ENCODE measurements at regions not wholly inside any gene's neighbourhood (a gene's known extent, or its start where the extent isn't known, plus 50 kb on each side); places are given as distances from the start of the nearest gene placed in this dataset.
"Not testable (repeated sequence)": the region's sequence is repeated elsewhere in the genome, so short reads cannot be mapped to it uniquely, and the experiment has no call there.

DNA sequence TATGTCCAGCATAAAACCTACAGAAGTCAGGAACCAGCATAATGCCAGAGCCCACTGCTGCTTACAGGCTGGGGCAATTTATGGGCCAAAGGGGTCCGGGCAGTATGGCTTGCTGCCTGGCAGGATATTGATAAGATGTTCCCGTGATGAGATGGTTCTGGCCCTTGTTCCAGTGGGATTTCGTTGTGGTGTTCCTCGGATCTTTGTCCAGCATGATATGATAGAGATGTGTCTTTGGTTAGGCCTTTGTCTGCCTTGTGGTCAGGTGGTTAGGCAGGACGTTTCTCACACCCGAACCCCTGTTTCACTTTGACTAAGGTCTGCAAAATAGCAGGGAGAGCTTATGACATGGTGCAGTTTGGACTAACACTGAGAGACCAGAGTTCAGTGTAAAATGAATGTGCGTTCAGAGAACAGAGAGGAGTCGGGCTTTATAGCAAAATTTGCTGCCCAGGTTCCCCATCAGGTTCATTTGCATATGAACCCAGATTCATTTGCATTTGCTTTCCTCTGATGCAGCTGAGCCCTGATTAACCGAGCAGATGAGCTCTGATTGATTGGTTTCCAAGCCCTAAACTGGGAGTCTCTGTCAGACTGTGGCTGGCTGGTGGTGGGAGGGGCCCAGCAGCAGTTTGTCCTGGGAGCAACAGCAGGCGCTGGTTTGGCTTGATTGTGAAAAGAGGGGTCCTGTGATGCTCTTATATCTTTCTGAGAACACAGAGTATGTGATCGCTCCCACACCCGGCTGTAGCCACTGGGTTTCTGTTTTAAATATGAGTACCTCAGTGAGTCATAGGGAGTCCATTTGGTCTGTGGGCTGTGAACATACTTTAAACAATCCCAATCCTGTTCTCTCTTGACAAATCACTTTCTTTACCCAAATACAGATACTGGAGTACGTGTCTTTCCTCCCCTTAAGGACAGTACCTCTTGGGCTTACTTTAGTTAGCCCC is 156.3 kb upstream of the PZP start:
- H3K4me3 ChIP-seq (ENCODE audit: low read depth, low read length): peak overlapping the region; percentile 35; the same call in 1 of the 2 replicates
- H3K27me3 ChIP-seq (ENCODE audit: control insufficient read depth, insufficient read depth, low read length): peaks cover 14% of the 10 kb centered on the region
- no peaks in the 10 kb centered on the region for H3K9me3 ChIP-seq (ENCODE audit: control insufficient read depth, insufficient read depth, low read length)
- no peak overlapping the region for H3K27ac ChIP-seq (ENCODE audit: low read depth, low read length)
- TF ChIP-seq, protein P1, sequence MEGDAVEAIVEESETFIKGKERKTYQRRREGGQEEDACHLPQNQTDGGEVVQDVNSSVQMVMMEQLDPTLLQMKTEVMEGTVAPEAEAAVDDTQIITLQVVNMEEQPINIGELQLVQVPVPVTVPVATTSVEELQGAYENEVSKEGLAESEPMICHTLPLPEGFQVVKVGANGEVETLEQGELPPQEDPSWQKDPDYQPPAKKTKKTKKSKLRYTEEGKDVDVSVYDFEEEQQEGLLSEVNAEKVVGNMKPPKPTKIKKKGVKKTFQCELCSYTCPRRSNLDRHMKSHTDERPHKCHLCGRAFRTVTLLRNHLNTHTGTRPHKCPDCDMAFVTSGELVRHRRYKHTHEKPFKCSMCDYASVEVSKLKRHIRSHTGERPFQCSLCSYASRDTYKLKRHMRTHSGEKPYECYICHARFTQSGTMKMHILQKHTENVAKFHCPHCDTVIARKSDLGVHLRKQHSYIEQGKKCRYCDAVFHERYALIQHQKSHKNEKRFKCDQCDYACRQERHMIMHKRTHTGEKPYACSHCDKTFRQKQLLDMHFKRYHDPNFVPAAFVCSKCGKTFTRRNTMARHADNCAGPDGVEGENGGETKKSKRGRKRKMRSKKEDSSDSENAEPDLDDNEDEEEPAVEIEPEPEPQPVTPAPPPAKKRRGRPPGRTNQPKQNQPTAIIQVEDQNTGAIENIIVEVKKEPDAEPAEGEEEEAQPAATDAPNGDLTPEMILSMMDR (IDR thresholded peaks at IDR 0.05; ENCODE audit: low read depth, low read length): no peak
- ChIA-PET POLR2A (no interaction called here), CTCF (interaction anchor here (1.4 to 1.7 kb wide), 2 partner anchors 33 to 344 kb away, joined by 4 read pairs; no protein-coding TSS in a partner anchor)
- DNase-seq (ENCODE audit: low read depth, low spot score): peak; percentile 57

DNA sequence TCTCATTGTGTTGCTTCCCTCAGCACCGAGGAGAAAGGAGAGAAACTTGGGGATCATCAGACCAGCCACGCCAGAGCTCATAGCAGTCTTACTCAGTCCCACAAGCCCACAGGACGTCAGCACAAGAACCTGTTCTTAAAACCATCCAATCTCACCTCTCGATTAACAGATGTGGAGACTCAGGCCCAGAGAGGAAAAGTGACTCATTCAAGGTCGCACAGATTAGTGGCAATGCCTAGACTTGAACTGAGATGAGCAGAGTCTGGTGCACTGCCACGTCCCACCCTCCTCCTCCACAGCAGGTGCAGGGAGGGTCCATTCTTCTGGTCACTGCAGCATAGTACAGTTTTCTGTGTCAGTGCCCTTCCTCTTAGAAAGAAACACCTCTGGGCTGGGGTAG is 154.9 kb upstream of the PZP start:
- Histone ChIP-seq H3K9me3 (ENCODE audit: control insufficient read depth, insufficient read depth, low read length) (no peaks in the 10 kb centered on the region), H3K4me3 (ENCODE audit: low read depth, low read length) (no peak overlapping the region), H3K27me3 (ENCODE audit: control insufficient read depth, insufficient read depth, low read length) (peaks cover 14% of the 10 kb centered on the region), H3K27ac (ENCODE audit: low read depth, low read length) (no peak overlapping the region)
- TF ChIP-seq, protein P1 (IDR thresholded peaks at IDR 0.05; ENCODE audit: low read depth, low read length): no peak
- ChIA-PET POLR2A (no interaction called here), CTCF (interaction anchor here (1.7 kb wide), 1 partner anchor 31 kb away, joined by 4 read pairs; no protein-coding TSS in a partner anchor)
- no peak for DNase-seq (ENCODE audit: low read depth, low spot score)

DNA sequence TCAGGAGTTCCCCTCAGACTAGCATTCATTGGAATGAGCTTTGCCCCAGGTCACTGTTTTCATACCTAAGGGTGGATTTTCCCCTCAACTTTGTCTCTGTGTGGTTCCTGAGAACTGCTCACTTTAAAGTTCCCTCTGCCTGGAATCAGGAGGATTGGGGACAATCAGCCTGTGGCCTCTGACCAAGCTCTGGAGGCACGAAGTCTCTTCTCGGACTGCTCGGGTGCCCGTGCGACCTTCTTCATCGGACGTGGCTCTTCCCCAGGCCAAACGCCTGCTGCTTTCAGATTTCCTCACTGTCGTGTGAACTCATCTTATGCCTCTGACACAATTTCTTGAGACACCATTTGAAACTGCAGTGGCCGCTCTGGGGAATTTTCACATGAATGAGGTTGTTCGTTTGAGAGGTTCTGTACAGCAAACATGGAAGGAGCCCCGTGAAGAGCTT is 153.7 kb upstream of the PZP start:
- Histone ChIP-seq H3K9me3 (ENCODE audit: control insufficient read depth, insufficient read depth, low read length) (no peaks in the 10 kb centered on the region), H3K4me3 (ENCODE audit: low read depth, low read length) (no peak overlapping the region), H3K27ac (ENCODE audit: low read depth, low read length) (no peak overlapping the region), H3K27me3 (ENCODE audit: control insufficient read depth, insufficient read depth, low read length) (peaks cover 11% of the 10 kb centered on the region)
- CTCF ChIA-PET: interaction anchor here (1.5 kb wide), 1 partner anchor 107 kb away, joined by 4 read pairs; no protein-coding TSS in a partner anchor
- DNase-seq (ENCODE audit: low read depth, low spot score): no peak
- TF ChIP-seq, protein P1 (IDR thresholded peaks at IDR 0.05; ENCODE audit: low read depth, low read length): no peak
- POLR2A ChIA-PET: no interaction called here

DNA sequence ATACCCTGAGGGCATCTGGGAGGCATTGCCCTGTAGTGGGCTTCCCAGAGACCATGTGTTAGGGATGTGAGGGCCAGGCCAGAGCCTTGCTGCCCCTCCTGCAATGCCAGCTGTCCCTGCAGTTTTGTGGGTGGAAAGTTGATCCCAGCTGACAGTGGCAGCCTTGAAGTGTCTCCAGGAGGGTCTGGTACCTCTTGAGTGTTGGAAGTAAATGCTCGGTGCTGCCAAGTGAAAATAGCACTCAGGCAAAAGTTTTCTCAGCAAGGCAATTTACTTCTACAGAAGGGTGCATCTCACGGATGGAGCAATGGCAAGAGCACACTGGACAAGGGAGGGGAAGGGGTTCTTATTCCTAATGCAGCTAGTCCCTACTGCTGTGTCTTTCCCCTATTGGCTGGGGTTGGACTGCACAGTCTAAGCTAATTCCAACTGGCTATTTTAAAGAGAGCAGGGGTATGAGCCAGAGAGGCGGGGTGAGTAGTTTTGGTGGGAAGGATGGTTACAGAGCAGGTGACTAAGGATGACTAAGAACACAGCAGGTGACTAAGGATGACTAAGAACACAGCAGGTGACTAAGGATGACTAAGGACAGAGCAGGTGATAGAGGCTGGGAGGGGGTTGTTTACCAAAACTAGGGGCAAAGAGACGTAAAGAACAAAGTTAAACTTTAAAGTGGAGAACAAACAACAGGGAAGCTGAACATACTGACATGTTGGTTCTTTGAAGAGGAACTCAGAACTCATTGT is 146.0 kb upstream of the PZP start:
- H3K27ac ChIP-seq (ENCODE audit: low read depth, low read length); POLR2A ChIA-PET; DNase-seq (ENCODE audit: low read depth, low spot score); CTCF ChIA-PET; H3K27me3 ChIP-seq (ENCODE audit: control insufficient read depth, insufficient read depth, low read length); H3K4me3 ChIP-seq (ENCODE audit: low read depth, low read length): not testable (repeated sequence)
- peaks cover 20% of the 10 kb centered on the region for H3K9me3 ChIP-seq (ENCODE audit: control insufficient read depth, insufficient read depth, low read length)

DNA sequence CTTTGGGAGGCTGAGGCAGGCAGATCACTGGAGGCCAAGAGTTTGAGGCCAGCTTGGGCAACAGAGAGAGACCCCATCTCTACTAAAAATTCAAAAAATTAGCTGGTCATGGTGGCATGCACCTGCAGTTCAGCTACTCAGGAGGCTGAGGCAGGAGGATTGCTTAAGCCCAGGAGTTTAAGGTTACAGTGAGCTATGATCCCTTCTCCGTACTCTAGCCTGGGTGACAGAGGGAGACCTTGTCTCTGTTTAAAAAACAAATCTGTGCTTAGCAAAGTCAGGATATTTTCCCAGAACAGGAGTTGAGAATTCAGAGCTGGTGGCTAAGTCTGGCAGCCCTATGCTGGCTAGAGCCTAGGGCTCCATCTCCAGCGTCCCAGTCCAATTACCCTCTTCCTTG is 142.9 kb upstream of the PZP start:
- Histone ChIP-seq H3K9me3 (ENCODE audit: control insufficient read depth, insufficient read depth, low read length) (peaks cover 22% of the 10 kb centered on the region), H3K4me3 (ENCODE audit: low read depth, low read length) (no peak overlapping the region), H3K27me3 (ENCODE audit: control insufficient read depth, insufficient read depth, low read length) (peaks cover 5% of the 10 kb centered on the region), H3K27ac (ENCODE audit: low read depth, low read length) (no peak overlapping the region)
- TF ChIP-seq, protein P1 (IDR thresholded peaks at IDR 0.05; ENCODE audit: low read depth, low read length): no peak
- POLR2A ChIA-PET: no interaction called here
- CTCF ChIA-PET: no interaction called here
- DNase-seq (ENCODE audit: low read depth, low spot score): no peak
